ENCODE measurements at regions not wholly inside any gene's neighbourhood (a gene's known extent, or its start where the extent isn't known, plus 50 kb on each side); places are given as distances from the start of the nearest gene placed in this dataset.

DNA sequence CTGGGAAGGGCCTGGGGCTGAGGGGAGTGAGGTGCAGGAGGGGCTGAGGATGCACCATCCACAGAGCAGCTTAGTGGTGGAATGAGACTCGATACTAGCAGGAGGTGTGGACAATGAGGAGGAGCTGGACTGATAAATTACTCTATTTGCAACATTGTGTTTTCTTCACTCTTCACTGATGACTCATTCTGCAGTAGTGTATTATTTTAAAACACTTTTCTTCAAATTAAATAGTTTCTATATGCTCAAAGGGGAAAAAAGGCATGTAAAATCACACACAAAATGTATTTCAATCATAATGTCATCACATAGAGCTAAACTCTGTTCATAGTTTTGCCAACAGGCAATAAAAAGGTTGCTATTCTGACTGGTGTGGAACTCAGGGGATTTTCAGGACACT is 467.0 kb upstream of the CTSO start:
- TF ChIP-seq, protein P1, sequence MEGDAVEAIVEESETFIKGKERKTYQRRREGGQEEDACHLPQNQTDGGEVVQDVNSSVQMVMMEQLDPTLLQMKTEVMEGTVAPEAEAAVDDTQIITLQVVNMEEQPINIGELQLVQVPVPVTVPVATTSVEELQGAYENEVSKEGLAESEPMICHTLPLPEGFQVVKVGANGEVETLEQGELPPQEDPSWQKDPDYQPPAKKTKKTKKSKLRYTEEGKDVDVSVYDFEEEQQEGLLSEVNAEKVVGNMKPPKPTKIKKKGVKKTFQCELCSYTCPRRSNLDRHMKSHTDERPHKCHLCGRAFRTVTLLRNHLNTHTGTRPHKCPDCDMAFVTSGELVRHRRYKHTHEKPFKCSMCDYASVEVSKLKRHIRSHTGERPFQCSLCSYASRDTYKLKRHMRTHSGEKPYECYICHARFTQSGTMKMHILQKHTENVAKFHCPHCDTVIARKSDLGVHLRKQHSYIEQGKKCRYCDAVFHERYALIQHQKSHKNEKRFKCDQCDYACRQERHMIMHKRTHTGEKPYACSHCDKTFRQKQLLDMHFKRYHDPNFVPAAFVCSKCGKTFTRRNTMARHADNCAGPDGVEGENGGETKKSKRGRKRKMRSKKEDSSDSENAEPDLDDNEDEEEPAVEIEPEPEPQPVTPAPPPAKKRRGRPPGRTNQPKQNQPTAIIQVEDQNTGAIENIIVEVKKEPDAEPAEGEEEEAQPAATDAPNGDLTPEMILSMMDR (IDR thresholded peaks at IDR 0.05), result no peak
- TF ChIP-seq EP300 (IDR thresholded peaks at IDR 0.05) (no peak), POLR2A (IDR thresholded peaks at IDR 0.05) (no peak), POLR2AphosphoS5 (IDR thresholded peaks at IDR 0.05) (no peak)

Measured in sigmoid colon (tissue), 4 donors.